ENCODE measurements at regions not wholly inside any gene's neighbourhood (a gene's known extent, or its start where the extent isn't known, plus 50 kb on each side); places are given as distances from the start of the nearest gene placed in this dataset.

DNA sequence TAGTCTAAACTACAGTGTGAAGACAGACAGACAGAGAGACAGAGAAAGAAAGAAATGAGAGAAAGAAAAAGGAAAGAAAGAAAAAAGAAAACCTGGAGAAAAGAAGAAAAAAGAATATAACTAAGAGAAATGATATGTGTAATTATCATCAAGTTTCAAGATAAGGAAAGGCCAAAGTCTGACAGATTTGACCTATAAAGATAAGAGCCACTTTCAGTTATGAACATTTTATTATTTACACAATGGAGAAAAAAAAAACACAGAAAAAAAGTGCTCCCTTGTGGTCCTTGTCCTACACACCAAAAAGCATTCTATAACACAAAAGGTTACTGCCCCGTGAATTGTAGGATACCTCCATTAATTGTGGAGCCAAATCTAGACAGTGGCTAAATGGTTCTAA lies 937.2 kb upstream of the DDX18 start:
- DNase-seq, result no peak
- intact Hi-C loops (cut with micrococcal nuclease; ENCODE audit: unreplicated experiment), result no loop called here
- no peaks in the 10 kb centered on the region for H3K4me1 Mint-ChIP-seq (ENCODE audit: low read depth, unreplicated experiment)

DNA sequence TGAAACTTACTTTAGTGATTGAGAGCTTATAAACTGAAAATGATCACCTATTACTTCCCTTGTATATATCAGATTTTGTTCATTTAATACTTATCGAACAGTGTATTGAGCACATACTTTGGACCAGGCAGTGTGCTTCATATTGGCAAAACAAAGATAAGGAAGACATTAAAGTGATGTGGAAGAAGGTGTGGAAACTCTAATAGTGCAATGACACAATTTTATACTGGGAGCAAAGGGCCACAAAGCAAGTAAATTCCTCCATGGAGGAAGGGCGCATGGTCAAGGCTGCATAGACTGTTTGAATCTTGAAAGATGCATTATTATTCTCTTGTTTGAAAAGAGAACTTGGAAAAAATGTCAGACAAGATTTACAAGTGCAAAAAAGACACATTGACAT lies 936.5 kb upstream of the DDX18 start:
- no TSS peak for BruUV-seq (replicated peaks)
- TF ChIP-seq, protein P1, sequence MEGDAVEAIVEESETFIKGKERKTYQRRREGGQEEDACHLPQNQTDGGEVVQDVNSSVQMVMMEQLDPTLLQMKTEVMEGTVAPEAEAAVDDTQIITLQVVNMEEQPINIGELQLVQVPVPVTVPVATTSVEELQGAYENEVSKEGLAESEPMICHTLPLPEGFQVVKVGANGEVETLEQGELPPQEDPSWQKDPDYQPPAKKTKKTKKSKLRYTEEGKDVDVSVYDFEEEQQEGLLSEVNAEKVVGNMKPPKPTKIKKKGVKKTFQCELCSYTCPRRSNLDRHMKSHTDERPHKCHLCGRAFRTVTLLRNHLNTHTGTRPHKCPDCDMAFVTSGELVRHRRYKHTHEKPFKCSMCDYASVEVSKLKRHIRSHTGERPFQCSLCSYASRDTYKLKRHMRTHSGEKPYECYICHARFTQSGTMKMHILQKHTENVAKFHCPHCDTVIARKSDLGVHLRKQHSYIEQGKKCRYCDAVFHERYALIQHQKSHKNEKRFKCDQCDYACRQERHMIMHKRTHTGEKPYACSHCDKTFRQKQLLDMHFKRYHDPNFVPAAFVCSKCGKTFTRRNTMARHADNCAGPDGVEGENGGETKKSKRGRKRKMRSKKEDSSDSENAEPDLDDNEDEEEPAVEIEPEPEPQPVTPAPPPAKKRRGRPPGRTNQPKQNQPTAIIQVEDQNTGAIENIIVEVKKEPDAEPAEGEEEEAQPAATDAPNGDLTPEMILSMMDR (IDR thresholded peaks at IDR 0.05; ENCODE audit: unreplicated experiment), result no peak
- intact Hi-C loops (cut with micrococcal nuclease; ENCODE audit: unreplicated experiment), result no loop called here
- no peaks in the 10 kb centered on the region for H3K27me3 Mint-ChIP-seq (ENCODE audit: unreplicated experiment)
- H3K36me3 Mint-ChIP-seq (ENCODE audit: insufficient read depth, unreplicated experiment), result no peaks in the 10 kb centered on the region
- CTCF ChIA-PET, result no interaction called here
- H3K27ac Mint-ChIP-seq (ENCODE audit: unreplicated experiment), result no peak overlapping the region
- H3K9me3 Mint-ChIP-seq (ENCODE audit: low read depth, unreplicated experiment), result peaks cover 10% of the 10 kb centered on the region
- H3K4me1 Mint-ChIP-seq (ENCODE audit: low read depth, unreplicated experiment), result no peaks in the 10 kb centered on the region
- DNase-seq, result no peak
- no peak overlapping the region for H3K4me3 Mint-ChIP-seq (ENCODE audit: low read depth, unreplicated experiment)

More for the DNA sequence above, 937.2 kb upstream of the DDX18 start:
- H3K9me3 Mint-ChIP-seq (ENCODE audit: low read depth, unreplicated experiment), result peaks cover 13% of the 10 kb centered on the region
- BruUV-seq (replicated peaks), result no TSS peak
- no peak overlapping the region for H3K4me3 Mint-ChIP-seq (ENCODE audit: low read depth, unreplicated experiment)
- H3K36me3 Mint-ChIP-seq (ENCODE audit: insufficient read depth, unreplicated experiment), result no peaks in the 10 kb centered on the region
- H3K27me3 Mint-ChIP-seq (ENCODE audit: unreplicated experiment), result no peaks in the 10 kb centered on the region
- TF ChIP-seq, protein P1 (IDR thresholded peaks at IDR 0.05; ENCODE audit: unreplicated experiment), result no peak
- CTCF ChIA-PET, result no interaction called here
- H3K27ac Mint-ChIP-seq (ENCODE audit: unreplicated experiment), result no peak overlapping the region

- TF ChIP-seq, protein P1 (IDR thresholded peaks at IDR 0.05; ENCODE audit: unreplicated experiment), result no peak
- no TSS peak for BruUV-seq (replicated peaks)
- Mint-ChIP-seq H3K4me1 (ENCODE audit: low read depth, unreplicated experiment) (no peaks in the 10 kb centered on the region), H3K4me3 (ENCODE audit: low read depth, unreplicated experiment) (no peak overlapping the region), H3K27me3 (ENCODE audit: unreplicated experiment) (no peaks in the 10 kb centered on the region), H3K9me3 (ENCODE audit: low read depth, unreplicated experiment) (peaks cover 10% of the 10 kb centered on the region), H3K36me3 (ENCODE audit: insufficient read depth, unreplicated experiment) (no peaks in the 10 kb centered on the region), H3K27ac (ENCODE audit: unreplicated experiment) (no peak overlapping the region)
- CTCF ChIA-PET, result no interaction called here
- intact Hi-C loops (cut with micrococcal nuclease; ENCODE audit: unreplicated experiment), result no loop called here
- no peak for DNase-seq
Measured at GRCh38 chr2:116879650-116880160, 934.8 kb upstream of the DDX18 start.

- no peak overlapping the region for H3K27ac Mint-ChIP-seq (ENCODE audit: unreplicated experiment)
- TF ChIP-seq, protein P1 (IDR thresholded peaks at IDR 0.05; ENCODE audit: unreplicated experiment), result no peak
- DNase-seq, result no peak
- H3K27me3 Mint-ChIP-seq (ENCODE audit: unreplicated experiment), result no peaks in the 10 kb centered on the region
- H3K36me3 Mint-ChIP-seq (ENCODE audit: insufficient read depth, unreplicated experiment), result no peaks in the 10 kb centered on the region
- intact Hi-C loops (cut with micrococcal nuclease; ENCODE audit: unreplicated experiment), result no loop called here
- peaks cover 9% of the 10 kb centered on the region for H3K9me3 Mint-ChIP-seq (ENCODE audit: low read depth, unreplicated experiment)
- H3K4me1 Mint-ChIP-seq (ENCODE audit: low read depth, unreplicated experiment), result no peaks in the 10 kb centered on the region
- no peak overlapping the region for H3K4me3 Mint-ChIP-seq (ENCODE audit: low read depth, unreplicated experiment)
- BruUV-seq (replicated peaks), result no TSS peak
- CTCF ChIA-PET, result no interaction called here
Measured at GRCh38 chr2:116891191-116891590, 923.3 kb upstream of the DDX18 start.

All from Calu3 (cell line).